ENCODE measurements at regions not wholly inside any gene's neighbourhood (a gene's known extent, or its start where the extent isn't known, plus 50 kb on each side); places are given as distances from the start of the nearest gene placed in this dataset.

- TF ChIP-seq, protein P1, sequence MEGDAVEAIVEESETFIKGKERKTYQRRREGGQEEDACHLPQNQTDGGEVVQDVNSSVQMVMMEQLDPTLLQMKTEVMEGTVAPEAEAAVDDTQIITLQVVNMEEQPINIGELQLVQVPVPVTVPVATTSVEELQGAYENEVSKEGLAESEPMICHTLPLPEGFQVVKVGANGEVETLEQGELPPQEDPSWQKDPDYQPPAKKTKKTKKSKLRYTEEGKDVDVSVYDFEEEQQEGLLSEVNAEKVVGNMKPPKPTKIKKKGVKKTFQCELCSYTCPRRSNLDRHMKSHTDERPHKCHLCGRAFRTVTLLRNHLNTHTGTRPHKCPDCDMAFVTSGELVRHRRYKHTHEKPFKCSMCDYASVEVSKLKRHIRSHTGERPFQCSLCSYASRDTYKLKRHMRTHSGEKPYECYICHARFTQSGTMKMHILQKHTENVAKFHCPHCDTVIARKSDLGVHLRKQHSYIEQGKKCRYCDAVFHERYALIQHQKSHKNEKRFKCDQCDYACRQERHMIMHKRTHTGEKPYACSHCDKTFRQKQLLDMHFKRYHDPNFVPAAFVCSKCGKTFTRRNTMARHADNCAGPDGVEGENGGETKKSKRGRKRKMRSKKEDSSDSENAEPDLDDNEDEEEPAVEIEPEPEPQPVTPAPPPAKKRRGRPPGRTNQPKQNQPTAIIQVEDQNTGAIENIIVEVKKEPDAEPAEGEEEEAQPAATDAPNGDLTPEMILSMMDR (IDR thresholded peaks at IDR 0.05; ENCODE audit: poor library complexity) = no peak
- TF ChIP-seq EZH2 (IDR thresholded peaks at IDR 0.05; ENCODE audit: borderline replicate concordance) = no peak
Measured at GRCh38 chr3:102576651-102577050, 141.8 kb downstream of the ZPLD1 start.
